GM12875 (cell line): ENCODE measurements at regions not wholly inside any gene's neighbourhood (a gene's known extent, or its start where the extent isn't known, plus 50 kb on each side); places are given as distances from the start of the nearest gene placed in this dataset.

Source experiments
- H3K4me3 ChIP-seq: one replicate; pipeline ENCODE4 v1.5.1; 2011; ENCODE audit warnings: low read depth, low read length, control low read depth
- CTCF ChIP-seq: IDR thresholded peaks from 2 replicates; pipeline ENCODE4 v1.5.1; 2011; ENCODE audit warnings: low read depth, mild to moderate bottlenecking, control low read depth, inconsistent platforms, low read length, moderate library complexity, borderline replicate concordance; ENCODE audit not compliant: insufficient read depth

GRCh38 chr5:91957666-91958065, 574.5 kb upstream of the ARRDC3 start:
- H3K4me3 ChIP-seq: no peak overlapping the region
- TF ChIP-seq CTCF: no peak

DNA sequence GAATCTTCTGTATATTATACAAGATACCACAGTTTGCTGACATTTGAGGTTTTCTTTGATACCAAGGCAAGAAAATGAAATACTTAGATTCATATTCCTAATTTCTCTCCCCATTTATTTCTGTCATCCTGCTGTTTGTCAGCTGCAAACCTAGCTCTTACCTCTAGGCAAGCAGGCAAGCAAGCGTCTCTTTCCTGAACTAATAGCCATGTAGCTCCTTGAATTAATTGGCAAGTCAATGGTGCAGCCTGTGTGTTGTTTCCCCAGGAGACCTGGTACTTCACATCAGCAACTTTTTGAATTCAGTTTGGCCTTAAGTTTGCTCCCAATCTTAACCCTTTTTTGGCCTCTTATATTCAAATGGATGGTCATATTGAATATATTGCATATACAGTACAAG, 573.6 kb upstream of the ARRDC3 start:
- no peak for TF ChIP-seq CTCF
- H3K4me3 ChIP-seq: no peak overlapping the region

GRCh38 chr5:91955610-91956009, 572.5 kb upstream of the ARRDC3 start:
- no peak overlapping the region for H3K4me3 ChIP-seq
- TF ChIP-seq CTCF: no peak

- H3K4me3 ChIP-seq: no peak overlapping the region
- TF ChIP-seq CTCF: no peak
Measured at GRCh38 chr5:91954136-91954535, 571.0 kb upstream of the ARRDC3 start.

GRCh38 chr5:91950328-91950727, 567.2 kb upstream of the ARRDC3 start:
- TF ChIP-seq CTCF: no peak

DNA sequence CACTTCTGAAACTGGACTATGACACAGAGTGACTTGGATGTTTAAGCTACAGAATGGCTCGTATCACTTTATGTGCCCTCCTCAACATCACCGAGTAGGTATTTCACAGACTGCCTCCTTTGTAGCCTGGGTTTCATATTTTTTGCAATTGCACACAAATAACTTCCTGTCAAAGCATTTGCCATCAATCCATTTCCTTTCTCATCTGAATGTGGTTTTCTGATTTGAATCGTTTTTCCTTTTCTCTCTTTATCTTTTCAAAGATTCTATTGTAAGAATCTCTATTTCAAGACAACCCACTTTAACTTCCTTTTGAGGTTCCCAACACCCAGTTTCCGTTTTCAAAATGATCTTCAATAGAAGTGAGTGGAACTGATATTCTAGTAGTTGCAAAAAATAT, 563.8 kb upstream of the ARRDC3 start:
- no peak for TF ChIP-seq CTCF

More at GRCh38 chr5:91950328-91950727, 567.2 kb upstream of the ARRDC3 start:
- no peak overlapping the region for H3K4me3 ChIP-seq

GRCh38 chr5:91941588-91941987, 558.5 kb upstream of the ARRDC3 start:
- no peak for TF ChIP-seq CTCF
- no peak overlapping the region for H3K4me3 ChIP-seq

More for the DNA sequence above, 563.8 kb upstream of the ARRDC3 start:
- H3K4me3 ChIP-seq: no peak overlapping the region
